Keratinocyte (primary cell): ENCODE measurements at regions not wholly inside any gene's neighbourhood (a gene's known extent, or its start where the extent isn't known, plus 50 kb on each side); places are given as distances from the start of the nearest gene placed in this dataset.

Experiments
- DNase-seq: peaks from one replicate; pipeline ENCODE4 v3.0.0-alpha.2; 2011; ENCODE audit warnings: low read depth, missing footprints, low spot score
- FAIRE-seq: peaks from 2 replicates; lab custom pipeline; 2011; peaks lifted over from hg19 to GRCh38; lab: Jason Lieb, UNC
- H2AFZ ChIP-seq: 2 replicates; pipeline ENCODE4 v1.6.0; 2012; ENCODE audit warnings: low read length, control low read depth, inconsistent platforms; ENCODE audit not compliant: control insufficient read depth
- H3K27ac ChIP-seq: 2 replicates; pipeline ENCODE4 v1.5.1; 2011; ENCODE audit warnings: low read length; ENCODE audit not compliant: control insufficient read depth, insufficient read depth
- H3K27me3 ChIP-seq: 3 replicates; pipeline ENCODE4 v1.6.0; 2011; ENCODE audit warnings: low read length; ENCODE audit not compliant: control insufficient read depth, insufficient read depth; ENCODE audit errors: extremely low read depth
- H3K36me3 ChIP-seq, 2 experiments: 2 replicates in 1 of 2; 3 replicates in 1 of 2; pipeline ENCODE4 v1.5.1; 2011; ENCODE audit warnings: low read length in 2 of 2, mild to moderate bottlenecking in 1 of 2; ENCODE audit not compliant: control insufficient read depth in 2 of 2, insufficient read depth in 2 of 2; ENCODE audit errors: extremely low read depth in 1 of 2
- H3K4me1 ChIP-seq: 3 replicates; pipeline ENCODE4 v1.5.1; 2011; ENCODE audit warnings: low read length; ENCODE audit not compliant: control insufficient read depth, insufficient read depth; ENCODE audit errors: extremely low read depth
- H3K4me2 ChIP-seq: 3 replicates; pipeline ENCODE4 v1.6.0; 2011; ENCODE audit warnings: low read depth, low read length; ENCODE audit not compliant: control insufficient read depth, insufficient read depth; ENCODE audit errors: extremely low read depth
- H3K4me3 ChIP-seq, 3 experiments: fragments of 200-600 bp in 1 of 3; sonication (generic) in 1 of 3; 2 replicates in 2 of 3; 3 replicates in 1 of 3; pipeline ENCODE4 v1.5.1; 2011 to 2016; ENCODE audit warnings: low read length in 3 of 3, mild to moderate bottlenecking in 3 of 3, control low read depth in 2 of 3, inconsistent platforms in 1 of 3, low read depth in 1 of 3, mixed read lengths in 1 of 3, mixed run types in 1 of 3, moderate library complexity in 1 of 3; ENCODE audit not compliant: control insufficient read depth in 2 of 3, insufficient read depth in 2 of 3; ENCODE audit errors: extremely low read depth in 1 of 3
- H3K79me2 ChIP-seq: 2 replicates; pipeline ENCODE4 v1.6.0; 2012; ENCODE audit warnings: low read length; ENCODE audit not compliant: control insufficient read depth, insufficient read depth
- H3K9ac ChIP-seq: 3 replicates; pipeline ENCODE4 v1.6.0; 2011; ENCODE audit warnings: low read length; ENCODE audit not compliant: control insufficient read depth, insufficient read depth; ENCODE audit errors: extremely low read depth
- H3K9me1 ChIP-seq: 3 replicates; pipeline ENCODE4 v1.6.0; 2011; ENCODE audit warnings: low read length; ENCODE audit not compliant: control insufficient read depth, insufficient read depth; ENCODE audit errors: extremely low read depth
- H3K9me3 ChIP-seq: 2 replicates; pipeline ENCODE4 v1.5.1; 2012; ENCODE audit warnings: low read depth, low read length; ENCODE audit not compliant: control insufficient read depth
- H4K20me1 ChIP-seq: 3 replicates; pipeline ENCODE4 v1.6.0; 2011; ENCODE audit warnings: low read length; ENCODE audit not compliant: control insufficient read depth, insufficient read depth; ENCODE audit errors: extremely low read depth
- CTCF ChIP-seq, 3 experiments: IDR thresholded peaks in 1 of 3; conservative IDR thresholded peaks in 1 of 3; optimal IDR thresholded peaks in 1 of 3; 2 replicates in 2 of 3; 3 replicates in 1 of 3; pipeline versions ENCODE3 to v1.5.1; 2011; ENCODE audit warnings: low read length in 3 of 3, mild to moderate bottlenecking in 3 of 3, moderate library complexity in 2 of 3, control low read depth in 1 of 3, inconsistent platforms in 1 of 3; ENCODE audit not compliant: insufficient read depth in 2 of 3; ENCODE audit errors: extremely low read depth in 1 of 3
- EZH2 ChIP-seq: IDR thresholded peaks from one replicate; pipeline ENCODE4 v1.6.1; 2012; ENCODE audit warnings: inconsistent platforms, mild to moderate bottlenecking, low read length, moderate library complexity
- dilution Hi-C: fragments of 300-500 bp; cut with MboI; formaldehyde crosslinking; loops from one replicate; pipeline ENCODE4 v1.7.0; 2020; ENCODE audit warnings: low sequenced_read_pairs; ENCODE audit not compliant: extremely low pct_ligation_motif_present

- Histone ChIP-seq H3K4me1 (no peaks in the 10 kb centered on the region), H3K27me3 (no peaks in the 10 kb centered on the region), H3K9me1 (no peaks in the 10 kb centered on the region), H2AFZ (no peak overlapping the region), H3K9me3 (no peaks in the 10 kb centered on the region), H3K79me2 (no peaks in the 10 kb centered on the region), H4K20me1 (no peaks in the 10 kb centered on the region), H3K9ac (no peak overlapping the region), H3K36me3 (no peaks in the 10 kb centered on the region), H3K4me3 (no peak overlapping the region), H3K4me2 (no peak overlapping the region), H3K27ac (no peak overlapping the region)
- FAIRE-seq: no peak
- dilution Hi-C loops: no loop called here
- DNase-seq: no peak
- TF ChIP-seq CTCF (optimal IDR thresholded peaks at IDR 0.05 in 1 of 3, IDR thresholded peaks at IDR 0.05 in 1 of 3, conservative IDR thresholded peaks at IDR 0.05 in 1 of 3; ENCODE audit: extremely low read depth in 1 of 3, insufficient read depth in 2 of 3, low read length in 3 of 3): no peak
- TF ChIP-seq EZH2: no peak
Observed at GRCh38 chr10:2936816-2937215, 130.5 kb upstream of the PFKP start.

- Histone ChIP-seq H2AFZ (no peak overlapping the region), H4K20me1 (no peaks in the 10 kb centered on the region), H3K4me1 (no peaks in the 10 kb centered on the region), H3K27ac (no peak overlapping the region), H3K9ac (no peak overlapping the region), H3K9me1 (no peaks in the 10 kb centered on the region), H3K4me3 (no peak overlapping the region), H3K4me2 (no peak overlapping the region), H3K79me2 (no peaks in the 10 kb centered on the region), H3K9me3 (no peaks in the 10 kb centered on the region), H3K36me3 (no peaks in the 10 kb centered on the region), H3K27me3 (no peaks in the 10 kb centered on the region)
- dilution Hi-C loops: no loop called here
- DNase-seq: no peak
- no peak for TF ChIP-seq CTCF (optimal IDR thresholded peaks at IDR 0.05 in 1 of 3, IDR thresholded peaks at IDR 0.05 in 1 of 3, conservative IDR thresholded peaks at IDR 0.05 in 1 of 3; ENCODE audit: extremely low read depth in 1 of 3, insufficient read depth in 2 of 3, low read length in 3 of 3)
- TF ChIP-seq EZH2: no peak
- no peak for FAIRE-seq
Observed at GRCh38 chr10:2935647-2936386, 131.5 kb upstream of the PFKP start.
